ACHN (cell line): ENCODE measurements at regions not wholly inside any gene's neighbourhood (a gene's known extent, or its start where the extent isn't known, plus 50 kb on each side); places are given as distances from the start of the nearest gene placed in this dataset.

Experiments used
- DNase-seq: peaks from one replicate; pipeline ENCODE4 v3.0.0-alpha.2; 2015
- in situ Hi-C: cut with HindIII; loops from 2 replicates; pipeline ENCODE4 v1.10.0; 2017; ENCODE audit warnings: low sequenced_read_pairs, low pct_ligation_motif_present, low pct_unique_long_range_greater_than_20kb

DNA sequence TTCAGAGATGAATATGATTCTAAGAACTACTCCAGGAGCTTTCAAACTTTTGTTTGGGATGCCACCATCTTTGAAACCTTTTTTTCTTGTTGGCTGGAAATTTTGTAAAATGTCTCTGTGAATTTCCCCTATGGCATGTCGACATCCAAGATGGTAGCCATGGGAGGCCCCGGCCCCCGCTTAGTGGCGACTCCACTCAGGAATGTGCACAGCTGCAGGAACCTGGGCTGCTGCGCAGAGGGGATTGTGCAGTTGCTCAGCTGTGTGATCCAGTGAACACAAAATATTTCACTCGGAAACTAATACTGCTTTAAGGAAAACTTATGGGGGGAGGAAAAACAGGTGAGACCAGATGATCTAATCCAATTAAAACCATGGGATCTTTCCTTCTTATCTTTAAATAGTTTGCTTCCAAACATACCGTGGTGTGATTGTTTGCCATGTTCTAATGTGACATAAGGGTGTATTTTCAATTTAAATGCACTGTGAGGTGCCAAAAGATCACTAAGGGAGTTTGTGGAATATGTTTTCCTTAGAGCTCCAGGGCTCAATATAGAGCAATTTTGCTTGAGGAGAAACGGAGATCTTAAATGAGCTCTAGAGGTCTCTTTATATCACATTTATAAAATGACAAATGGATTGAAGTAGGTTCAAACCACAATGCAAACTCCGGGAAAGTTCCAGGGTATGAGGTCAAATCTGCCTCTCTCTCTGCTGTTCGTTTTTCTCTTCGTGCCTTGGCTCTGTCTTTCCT lies 497.7 kb downstream of the FGF9 start:
- no peak for DNase-seq
- in situ Hi-C loops = no loop called here

GRCh38 chr13:22169473-22169872 lies 498.6 kb downstream of the FGF9 start:
- DNase-seq = no peak
- in situ Hi-C loops = no loop called here

GRCh38 chr13:22173610-22174009 lies 502.7 kb downstream of the FGF9 start:
- DNase-seq = no peak
- in situ Hi-C loops = no loop called here

GRCh38 chr13:22175241-22175640 lies 504.4 kb downstream of the FGF9 start:
- no peak for DNase-seq
- in situ Hi-C loops = no loop called here

DNA sequence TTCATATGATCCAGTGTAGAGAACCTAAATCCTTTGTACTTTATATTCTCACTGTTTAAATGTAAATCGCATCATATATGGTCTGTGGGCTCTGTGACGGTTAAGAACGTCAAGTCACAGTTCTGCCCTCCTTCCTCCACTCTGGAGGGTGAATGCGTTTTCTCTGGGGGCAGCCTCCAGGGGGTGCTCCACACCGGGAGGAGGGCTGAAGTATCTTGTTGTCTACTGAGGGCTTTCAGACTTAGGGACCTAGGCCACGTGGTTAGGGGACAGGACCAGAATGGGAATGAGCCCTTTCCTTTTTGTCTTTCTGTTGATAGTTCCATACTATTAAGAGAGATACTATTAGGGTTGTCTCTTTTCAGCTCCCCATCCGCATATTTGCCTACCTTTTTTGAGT lies 504.9 kb downstream of the FGF9 start:
- DNase-seq = no peak
- in situ Hi-C loops = no loop called here

GRCh38 chr13:22176968-22177520 lies 506.2 kb downstream of the FGF9 start:
- in situ Hi-C loops = no loop called here
- no peak for DNase-seq

DNA sequence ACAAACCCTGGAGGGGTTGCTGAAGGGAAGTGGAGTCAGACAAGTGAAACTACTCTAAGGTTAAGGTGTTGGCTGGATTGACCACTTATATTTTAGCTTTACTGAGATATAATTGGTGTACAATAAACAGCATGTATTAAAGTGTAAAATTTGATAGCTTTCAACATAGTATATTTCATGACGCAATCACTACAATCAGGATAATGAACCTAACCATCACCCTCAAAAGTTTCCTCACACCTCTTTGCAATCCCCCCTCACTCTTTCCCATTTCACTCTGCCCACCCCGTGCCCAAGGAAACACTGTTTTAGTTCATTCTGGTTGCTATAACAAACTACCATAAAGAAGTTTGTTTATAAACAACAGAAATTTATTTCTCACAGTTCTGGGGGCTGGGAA lies 508.0 kb downstream of the FGF9 start:
- in situ Hi-C loops = no loop called here

DNA sequence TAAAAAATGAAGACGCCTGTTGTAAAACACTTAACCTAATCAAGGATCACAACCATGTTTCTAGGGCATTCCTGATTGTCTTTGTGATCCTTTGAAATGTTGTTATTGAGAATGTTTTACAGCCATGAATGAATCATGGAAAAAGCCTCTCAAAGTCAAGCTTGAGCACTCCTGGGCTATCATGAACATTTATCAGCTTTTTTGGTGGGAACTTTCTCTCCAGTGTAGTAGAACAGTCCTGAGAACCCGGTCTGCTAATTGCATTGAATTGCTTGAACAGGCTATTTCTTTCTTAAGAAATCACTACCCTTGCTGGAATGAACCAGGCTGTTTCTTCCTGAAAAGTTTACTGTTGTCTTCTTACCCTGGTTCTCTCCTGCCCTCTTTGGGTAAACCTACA lies 516.5 kb downstream of the FGF9 start:
- no peak for DNase-seq
- in situ Hi-C loops = no loop called here

More for the DNA sequence above, 508.0 kb downstream of the FGF9 start:
- DNase-seq = no peak

- DNase-seq = no peak
- in situ Hi-C loops = no loop called here
Measured at GRCh38 chr13:22189176-22190048, 518.5 kb downstream of the FGF9 start.

GRCh38 chr13:22193070-22193469 lies 522.2 kb downstream of the FGF9 start:
- DNase-seq = no peak
- in situ Hi-C loops = no loop called here

DNA sequence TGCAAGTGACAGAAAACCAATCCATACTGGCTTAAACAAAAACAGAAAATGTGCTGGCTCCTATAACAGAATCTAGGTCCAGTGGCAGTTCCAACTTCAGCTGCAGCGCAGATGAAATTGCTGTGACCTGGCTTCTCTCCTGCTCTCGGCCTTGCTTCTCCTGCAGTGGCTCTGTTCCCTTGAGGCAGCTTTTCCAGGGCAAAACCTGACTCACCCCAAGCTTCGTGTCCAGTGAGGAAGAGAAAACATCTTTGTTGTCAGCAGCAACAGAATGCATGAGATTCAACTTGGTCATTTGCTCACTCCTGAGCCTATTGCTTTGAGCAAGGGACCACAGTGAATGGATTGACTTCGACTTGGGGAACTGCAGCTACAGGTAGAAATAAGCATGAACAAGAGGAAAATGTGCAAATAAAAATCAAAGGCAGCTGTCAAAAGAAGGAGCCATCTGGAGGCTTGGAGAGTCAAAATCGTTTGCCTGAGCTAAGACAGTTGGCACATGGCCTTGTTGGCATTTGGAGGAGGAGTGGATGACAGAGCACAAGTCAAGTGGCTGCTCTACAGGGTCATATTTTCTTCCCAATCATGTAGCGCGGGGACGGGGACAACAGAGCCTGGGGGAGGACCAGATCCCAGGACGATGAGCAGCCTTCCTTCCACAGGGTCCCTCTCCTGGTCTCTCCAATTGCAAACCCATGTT lies 523.4 kb downstream of the FGF9 start:
- in situ Hi-C loops = no loop called here
- DNase-seq = no peak

DNA sequence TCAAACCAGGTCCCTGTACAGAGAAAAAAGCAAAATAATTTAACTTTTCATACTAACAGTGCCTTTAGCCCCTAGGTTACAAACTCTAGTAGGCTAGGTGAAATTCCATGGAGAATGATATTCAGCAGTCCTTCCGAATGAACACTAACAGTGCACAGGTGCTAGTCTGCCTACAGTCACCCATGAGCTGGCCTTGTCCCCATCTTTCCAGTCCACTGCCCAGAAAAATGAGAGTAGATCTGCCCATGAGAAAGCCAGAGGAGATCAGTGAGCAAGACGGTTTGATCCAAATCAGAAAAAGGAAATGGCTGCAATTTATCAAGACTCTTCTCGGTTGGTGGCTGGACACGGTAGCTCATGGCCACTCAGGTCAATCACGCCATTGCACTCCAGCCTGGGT lies 524.9 kb downstream of the FGF9 start:
- no peak for DNase-seq
- in situ Hi-C loops = no loop called here

- no peak for DNase-seq
- in situ Hi-C loops = no loop called here
Measured at GRCh38 chr13:22196777-22197176, 525.9 kb downstream of the FGF9 start.

DNA sequence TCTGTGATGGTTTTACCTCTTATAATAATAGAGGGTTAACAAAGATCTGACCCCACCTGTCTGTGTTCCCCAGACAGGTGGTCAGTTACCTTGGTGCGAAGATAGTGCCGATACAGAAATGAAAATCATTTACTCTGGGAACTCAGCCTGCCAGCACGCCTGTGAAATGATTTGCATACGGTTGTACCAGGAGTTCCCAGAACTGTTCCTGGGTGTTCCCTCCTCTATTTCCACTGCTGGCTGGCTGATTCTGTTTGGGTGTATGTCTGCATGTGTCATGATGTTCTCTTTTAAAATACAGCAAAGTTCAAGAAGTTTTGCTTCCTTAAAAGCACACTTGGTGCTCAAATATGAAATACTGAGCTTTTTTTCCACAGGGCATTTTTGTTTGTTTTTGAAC lies 527.1 kb downstream of the FGF9 start:
- no peak for DNase-seq
- in situ Hi-C loops = no loop called here

GRCh38 chr13:22198641-22199217 lies 527.9 kb downstream of the FGF9 start:
- in situ Hi-C loops = no loop called here

GRCh38 chr13:22200440-22200839 lies 529.6 kb downstream of the FGF9 start:
- DNase-seq = no peak
- in situ Hi-C loops = no loop called here

More at GRCh38 chr13:22198641-22199217, 527.9 kb downstream of the FGF9 start:
- DNase-seq = no peak

GRCh38 chr13:22201375-22201925 lies 530.6 kb downstream of the FGF9 start:
- no peak for DNase-seq
- in situ Hi-C loops = no loop called here

DNA sequence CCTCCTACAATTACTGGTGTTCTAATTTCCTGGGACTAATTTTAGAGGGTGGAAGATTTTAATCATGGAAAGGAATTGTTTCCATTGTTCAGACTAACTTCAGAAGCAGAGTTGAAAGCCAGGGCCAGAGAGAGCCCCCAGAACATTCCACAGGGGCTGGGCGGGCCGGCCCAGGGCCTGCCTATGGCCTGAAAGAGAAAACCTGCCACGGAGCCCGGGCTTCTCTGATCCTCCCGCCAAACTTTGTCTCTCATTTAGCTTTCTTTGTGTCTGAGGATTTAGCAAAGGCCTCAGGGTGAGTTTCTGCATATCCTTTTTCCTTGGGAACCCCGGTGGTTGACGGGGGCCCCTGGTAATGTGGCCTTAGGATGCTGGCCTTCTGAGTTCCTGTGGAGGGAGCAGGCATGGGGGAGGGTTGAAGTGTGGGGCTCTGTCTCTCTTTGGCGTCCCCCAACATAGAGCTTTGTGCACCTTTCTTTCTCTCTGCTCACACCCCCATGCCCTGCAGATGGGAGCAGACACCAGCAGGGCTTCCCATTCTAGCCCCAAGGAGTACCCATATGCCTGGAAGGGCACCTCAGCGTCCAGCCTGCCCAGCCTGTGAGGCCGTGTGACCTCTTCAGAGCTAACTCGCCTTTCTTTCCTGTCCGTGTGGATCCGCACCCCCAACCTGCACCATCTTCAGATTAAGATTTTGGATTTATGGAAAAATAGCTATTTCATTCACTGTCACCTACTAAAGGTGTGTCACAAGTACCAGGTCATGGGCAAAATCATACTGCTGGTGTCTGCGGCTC lies 539.5 kb downstream of the FGF9 start:
- in situ Hi-C loops = no loop called here
- no peak for DNase-seq
